ENCODE measurements at regions not wholly inside any gene's neighbourhood (a gene's known extent, or its start where the extent isn't known, plus 50 kb on each side); places are given as distances from the start of the nearest gene placed in this dataset.
A peak's percentile ranks its signal among the peaks of the same experiment; 100 is the strongest.

DNA sequence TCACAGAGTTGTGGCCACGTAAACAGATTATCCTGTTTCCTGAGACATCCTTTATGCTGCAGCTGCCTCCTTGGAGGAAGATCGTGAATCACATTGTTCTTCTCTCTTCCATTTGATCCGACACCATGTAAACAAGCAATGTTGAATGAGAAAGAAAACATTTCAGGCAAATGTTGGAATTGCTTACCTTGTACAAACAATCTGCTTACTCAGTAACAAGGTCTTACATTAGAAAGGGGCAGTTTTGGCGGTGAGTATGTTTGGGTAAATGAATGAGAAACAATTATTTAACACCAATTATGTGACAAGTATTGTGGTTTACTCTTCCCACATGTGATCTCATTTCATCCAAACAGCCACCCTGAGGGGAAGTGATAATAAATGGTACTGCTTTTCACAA lies 637.8 kb downstream of the RAB28 start:
- H3K9me3 ChIP-seq (ENCODE audit: insufficient read depth in 2 of 2, low read depth in 1 of 2, low read length in 1 of 2): no peaks in the 10 kb centered on the region
- H3K36me3 ChIP-seq (ENCODE audit: control insufficient read depth in 2 of 4, insufficient read depth in 4 of 4, low read length in 3 of 4): no peaks in the 10 kb centered on the region
- H2BK20ac ChIP-seq (ENCODE audit: low read length): no peak overlapping the region
- H3K14ac ChIP-seq (ENCODE audit: insufficient read length): no peak overlapping the region
- no peak overlapping the region for H3K56ac ChIP-seq (replicated peaks; ENCODE audit: insufficient read length, low read depth, low read length)
- H4K91ac ChIP-seq (replicated peaks; ENCODE audit: insufficient read length, low read length): no peak overlapping the region
- H4K5ac ChIP-seq (ENCODE audit: insufficient read length, low read depth, low read length): no peak overlapping the region
- H4K8ac ChIP-seq (ENCODE audit: extremely low read depth, insufficient read depth, low read length): no peak overlapping the region
- no peak overlapping the region for H2BK120ac ChIP-seq (replicated peaks; ENCODE audit: low read depth, low read length)
- H3K79me1 ChIP-seq (ENCODE audit: low read depth, low read length): no peaks in the 10 kb centered on the region
- H3K27ac ChIP-seq (ENCODE audit: low read depth, low read length): no peak overlapping the region
- H2BK12ac ChIP-seq (ENCODE audit: low read depth, low read length): no peak overlapping the region
- H3K23ac ChIP-seq (ENCODE audit: insufficient read length): no peak overlapping the region
- ChIA-PET CTCF (ENCODE audit: partially characterized antibody) (interaction anchor here (0.7 to 2.2 kb wide), 11 partner anchors 85 to 706 kb away, joined by 3 to 7 read pairs (median 4); no protein-coding TSS in a partner anchor), POLR2A (ENCODE audit: partially characterized antibody) (no interaction called here)
- no peak overlapping the region for H3K4me3 ChIP-seq (ENCODE audit: extremely low read depth in 1 of 4, insufficient read depth in 2 of 4, low read depth in 3 of 4, low read length in 4 of 4)
- no peak overlapping the region for H3K4me2 ChIP-seq (ENCODE audit: insufficient read depth in 1 of 2, low read depth in 2 of 2, low read length in 2 of 2)
- no peak overlapping the region for H2AFZ ChIP-seq (ENCODE audit: low read length)
- H3K9ac ChIP-seq (replicated peaks in 1 of 4; ENCODE audit: extremely low read depth in 1 of 4, low read depth in 3 of 4, low read length in 3 of 4): no peak overlapping the region
- no peak overlapping the region for H2BK5ac ChIP-seq (ENCODE audit: low read depth, low read length)
- DNase-seq (ENCODE audit: low read depth in 1 of 2, low spot score in 2 of 2) (no peak), FAIRE-seq (peak; percentile 36)
- TF ChIP-seq JUN (IDR thresholded peaks at IDR 0.05; ENCODE audit: low read depth, low read length) (no peak), GABPA (IDR thresholded peaks at IDR 0.05; ENCODE audit: borderline replicate concordance, insufficient read depth, low read length) (no peak)
- TF ChIP-seq, protein P1, sequence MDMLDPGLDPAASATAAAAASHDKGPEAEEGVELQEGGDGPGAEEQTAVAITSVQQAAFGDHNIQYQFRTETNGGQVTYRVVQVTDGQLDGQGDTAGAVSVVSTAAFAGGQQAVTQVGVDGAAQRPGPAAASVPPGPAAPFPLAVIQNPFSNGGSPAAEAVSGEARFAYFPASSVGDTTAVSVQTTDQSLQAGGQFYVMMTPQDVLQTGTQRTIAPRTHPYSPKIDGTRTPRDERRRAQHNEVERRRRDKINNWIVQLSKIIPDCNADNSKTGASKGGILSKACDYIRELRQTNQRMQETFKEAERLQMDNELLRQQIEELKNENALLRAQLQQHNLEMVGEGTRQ (IDR thresholded peaks at IDR 0.05; ENCODE audit: low read length): no peak
- 78% methylated on average over 4 of the region's 4 CpGs; no CpG with 5 or more reads in 1 of the 2 experiments for WGBS, 2 experiments (ENCODE audit: extremely low coverage in 1 of 2, insufficient coverage in 1 of 2, insufficient read length in 1 of 2, insufficient replicate concordance in 2 of 2, low coverage in 1 of 2, low lambda C conversion rate in 2 of 2, missing lambda C conversion rate in 1 of 2)
- no peak overlapping the region for H3K18ac ChIP-seq (ENCODE audit: extremely low read depth, low read length)
- no peak overlapping the region for H2AK5ac ChIP-seq (ENCODE audit: low read depth, low read length)
- no peak overlapping the region for H2BK15ac ChIP-seq (ENCODE audit: low read length)
- no peaks in the 10 kb centered on the region for H4K20me1 ChIP-seq (replicated peaks in 1 of 2; ENCODE audit: control insufficient read depth in 1 of 2, insufficient read depth in 2 of 2, low read length in 2 of 2)
- no peaks in the 10 kb centered on the region for H3K23me2 ChIP-seq (ENCODE audit: low read depth, low read length)
- no peaks in the 10 kb centered on the region for H3K79me2 ChIP-seq (ENCODE audit: control insufficient read depth in 1 of 2, insufficient read depth in 2 of 2, low read length in 2 of 2)
- no peak overlapping the region for H3K4ac ChIP-seq (replicated peaks; ENCODE audit: insufficient read length, low read depth, low read length)
- peaks cover 0 to 1% (median 0%) of the 10 kb centered on the region in 4 experiments; a peak in 1 of 7 replicates for H3K27me3 ChIP-seq (replicated peaks in 1 of 4; ENCODE audit: control insufficient read depth in 3 of 4, extremely low read depth in 1 of 4, insufficient read depth in 3 of 4, low read length in 3 of 4)
- no peaks in the 10 kb centered on the region for H3K4me1 ChIP-seq (replicated peaks in 1 of 4; ENCODE audit: control insufficient read depth in 3 of 4, insufficient read depth in 4 of 4, low read length in 3 of 4)
